HG02973 (cell line): ENCODE measurements at regions not wholly inside any gene's neighbourhood (a gene's known extent, or its start where the extent isn't known, plus 50 kb on each side); places are given as distances from the start of the nearest gene placed in this dataset.

Experiments
- ATAC-seq: cut with Tn5 transposase; IDR thresholded peaks from one replicate; pipeline ENCODE4 v1.9.1; 2021; ENCODE audit warnings: moderate library complexity; ENCODE audit not compliant: unreplicated experiment

DNA sequence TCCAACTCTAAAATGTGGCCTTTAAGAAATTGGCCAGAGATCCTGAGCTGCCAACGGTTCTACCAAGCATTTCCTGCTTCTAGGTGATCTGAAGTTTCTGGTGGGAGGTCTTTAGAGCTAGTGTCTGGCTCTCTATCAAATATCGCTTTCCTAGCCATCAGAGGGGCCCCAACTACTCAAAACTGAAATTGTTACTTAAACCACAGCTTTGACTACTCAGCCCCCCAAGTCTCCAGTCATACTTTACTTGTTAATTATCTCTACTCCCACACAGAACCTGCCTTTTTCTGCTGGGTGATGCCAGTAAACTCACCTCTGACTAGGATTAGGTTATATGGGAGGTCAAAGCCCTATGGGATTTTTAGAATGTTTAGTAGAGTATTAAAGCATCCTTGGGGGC lies 95.1 kb downstream of the FASLG start:
- no peak for ATAC-seq

- no peak for ATAC-seq
Measured at GRCh38 chr1:172754609-172755008, 95.7 kb downstream of the FASLG start.

GRCh38 chr1:172755099-172755498 lies 96.2 kb downstream of the FASLG start:
- ATAC-seq, result no peak

DNA sequence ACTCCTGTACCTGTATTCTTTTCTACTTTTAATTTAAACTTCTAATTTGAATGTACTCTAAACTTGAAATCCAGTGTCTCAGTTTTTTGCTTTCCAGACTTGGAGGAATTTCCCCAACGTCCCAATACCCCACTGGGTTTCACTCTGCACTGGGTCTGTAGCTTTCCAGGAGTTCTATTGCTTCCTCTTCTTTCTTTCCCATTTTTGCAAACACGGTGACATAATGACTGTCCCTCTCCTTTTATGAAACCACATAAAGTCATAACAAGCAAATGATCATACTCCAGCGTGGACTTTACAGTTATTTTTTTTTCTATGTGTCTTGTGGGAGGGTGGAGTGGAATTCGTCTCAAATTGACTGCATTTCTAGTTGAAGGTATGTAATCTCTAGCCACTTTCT lies 97.1 kb downstream of the FASLG start:
- no peak for ATAC-seq

DNA sequence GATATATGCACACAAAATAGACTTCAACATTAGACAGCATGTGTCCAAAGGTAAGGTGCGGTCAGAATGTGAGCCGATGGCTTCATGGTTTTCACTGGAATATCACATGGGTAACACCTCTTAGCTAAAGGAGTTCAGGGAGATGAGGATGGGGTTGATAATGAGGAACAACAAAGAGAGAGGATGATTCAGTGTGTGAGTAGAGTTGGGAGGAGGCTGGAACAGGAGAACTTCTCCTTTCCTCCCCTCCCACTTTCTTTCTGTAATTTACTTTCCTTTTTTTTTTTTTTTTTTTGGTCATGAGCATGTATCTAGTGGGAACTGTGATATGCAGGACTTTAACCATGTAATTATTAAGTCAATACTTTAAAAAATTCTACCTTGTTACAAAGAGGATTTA lies 99.4 kb downstream of the FASLG start:
- no peak for ATAC-seq

GRCh38 chr1:172760121-172760520 lies 101.2 kb downstream of the FASLG start:
- no peak for ATAC-seq

DNA sequence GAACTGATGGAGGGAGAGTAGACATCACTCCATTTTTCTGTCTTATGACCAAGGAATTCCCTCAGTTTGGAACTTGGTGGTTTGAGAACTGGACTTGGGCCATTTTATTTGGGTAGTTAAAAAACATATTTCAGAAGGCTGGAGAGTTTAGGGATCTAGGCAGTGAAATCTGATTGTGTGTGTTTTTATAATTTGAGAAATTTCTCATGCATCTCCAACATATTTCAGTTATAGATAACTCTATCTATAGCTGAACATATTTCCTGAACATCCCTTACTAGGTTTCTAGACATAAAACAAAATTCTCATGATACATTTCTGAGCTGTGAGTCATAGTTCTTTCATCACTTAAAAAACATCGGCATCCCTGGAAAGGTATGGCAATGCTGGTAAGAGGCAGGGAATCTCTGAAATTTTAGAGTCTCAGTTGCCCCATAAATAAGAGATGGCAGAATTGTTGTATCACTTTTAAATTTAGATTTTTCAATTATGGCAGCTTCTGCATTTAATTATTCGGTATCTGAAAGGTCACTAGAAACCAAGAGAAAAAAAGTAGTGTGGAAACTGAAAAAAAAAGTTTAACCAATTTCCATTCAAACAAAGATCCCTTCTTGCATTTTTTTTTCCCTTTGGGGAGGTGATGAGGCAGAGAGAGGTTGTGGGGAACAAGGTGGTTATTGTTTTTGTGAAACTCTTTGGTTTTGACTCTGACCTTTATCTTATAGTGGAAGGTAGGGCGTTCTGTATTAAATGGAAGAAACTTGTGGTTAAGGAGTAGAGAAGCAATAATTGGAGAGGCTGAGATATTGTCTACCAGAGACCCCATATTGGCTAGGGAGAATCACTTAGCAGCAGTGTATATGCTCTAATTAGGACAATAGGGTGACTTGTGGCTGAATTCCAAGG lies 102.9 kb downstream of the FASLG start:
- no peak for ATAC-seq

GRCh38 chr1:172763057-172763456 lies 104.2 kb downstream of the FASLG start:
- no peak for ATAC-seq

DNA sequence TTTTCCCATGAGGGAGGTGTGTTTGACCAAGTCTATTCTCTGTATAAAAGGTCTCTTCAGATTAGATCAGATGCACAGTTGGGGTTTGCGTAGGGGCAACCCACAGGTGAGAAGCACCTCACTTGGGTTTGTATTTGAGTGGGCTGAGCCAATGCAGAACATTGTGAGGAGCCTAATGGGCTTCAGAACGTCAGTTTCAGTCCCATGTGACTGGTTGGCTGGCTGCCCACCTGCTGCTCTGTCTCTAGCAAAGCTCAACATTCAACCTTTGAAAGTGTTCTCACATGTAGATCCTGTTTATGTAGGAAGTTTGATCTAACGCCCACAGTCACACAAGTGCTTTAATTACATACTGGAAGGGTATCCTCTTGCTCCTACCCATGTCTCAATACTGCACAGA lies 105.5 kb downstream of the FASLG start:
- no peak for ATAC-seq

DNA sequence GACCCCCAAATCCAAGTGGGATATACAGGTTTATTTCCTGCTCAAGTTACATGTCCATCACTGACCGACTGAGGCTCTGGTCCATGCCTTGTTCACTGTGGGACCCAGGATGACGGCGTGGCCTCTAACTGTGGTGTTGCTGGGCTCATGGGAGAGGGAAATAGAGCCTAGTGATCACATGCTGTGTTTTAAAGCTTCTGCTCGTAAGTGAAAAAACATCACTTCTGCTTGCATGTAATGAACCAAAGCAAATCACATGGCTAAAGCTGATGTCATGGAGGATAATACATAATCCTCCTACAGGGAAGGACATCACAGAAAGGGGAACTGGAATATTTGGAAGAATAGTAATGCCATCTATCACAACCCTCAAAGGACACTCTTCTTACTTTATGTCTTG lies 107.6 kb downstream of the FASLG start:
- ATAC-seq, result no peak

GRCh38 chr1:172770071-172770470 lies 111.2 kb downstream of the FASLG start:
- ATAC-seq, result no peak

DNA sequence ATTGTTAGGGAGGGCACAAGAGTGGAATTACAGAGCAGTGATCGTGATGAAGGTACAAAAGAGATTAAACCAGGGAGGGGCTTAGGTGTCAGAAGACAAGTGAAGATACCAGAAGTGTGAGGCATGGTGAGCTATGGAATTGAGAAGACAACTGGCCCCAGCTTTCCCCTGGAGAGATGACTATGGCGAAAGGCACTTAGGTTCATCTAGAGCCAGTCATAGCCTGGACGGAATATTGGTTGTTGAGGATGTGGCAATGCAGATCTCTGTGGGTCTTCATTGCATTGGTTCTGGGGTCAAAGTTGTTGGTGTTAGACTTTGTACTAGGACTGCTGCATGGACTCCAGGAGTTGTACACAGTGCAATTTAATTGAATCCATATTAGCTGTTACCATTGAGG lies 115.7 kb downstream of the FASLG start:
- no peak for ATAC-seq

DNA sequence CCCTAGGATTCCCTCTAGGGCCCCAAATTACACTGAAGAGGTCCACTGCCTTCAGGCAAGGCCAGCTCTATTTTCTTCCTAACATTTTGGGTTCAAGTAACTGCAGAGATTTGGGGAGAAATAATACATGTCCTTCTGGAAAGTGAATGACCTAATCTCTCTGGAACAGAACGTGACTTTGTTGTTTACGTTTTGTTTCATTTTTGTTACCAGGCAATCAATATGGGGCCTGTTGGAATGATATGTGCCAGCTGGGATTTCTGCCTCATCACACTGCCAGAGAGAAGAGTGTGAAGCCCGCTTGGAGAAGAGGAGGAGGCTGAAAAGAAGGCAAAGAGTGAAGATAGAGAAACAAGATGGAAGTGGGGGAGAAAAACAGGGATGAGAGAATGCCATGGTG lies 116.7 kb downstream of the FASLG start:
- ATAC-seq, result no peak

DNA sequence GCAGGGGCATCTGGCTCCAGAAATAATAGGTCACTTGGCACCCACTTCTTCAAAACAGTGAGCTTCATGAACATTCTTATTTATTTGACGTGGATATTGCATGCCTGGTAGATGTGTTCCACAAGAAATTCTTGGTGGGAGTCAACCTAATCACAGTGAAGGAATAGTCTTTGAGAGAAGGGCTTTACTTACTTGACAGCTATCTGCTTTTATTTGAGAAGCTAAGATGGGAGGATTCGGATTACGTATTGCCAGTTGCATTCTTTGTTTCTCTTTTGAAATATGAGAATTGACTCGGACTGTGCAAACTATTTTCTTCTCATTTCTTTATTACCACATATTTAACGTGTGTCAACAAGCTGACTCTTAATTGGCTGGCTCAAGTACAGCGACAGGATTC lies 117.2 kb downstream of the FASLG start:
- no peak for ATAC-seq

DNA sequence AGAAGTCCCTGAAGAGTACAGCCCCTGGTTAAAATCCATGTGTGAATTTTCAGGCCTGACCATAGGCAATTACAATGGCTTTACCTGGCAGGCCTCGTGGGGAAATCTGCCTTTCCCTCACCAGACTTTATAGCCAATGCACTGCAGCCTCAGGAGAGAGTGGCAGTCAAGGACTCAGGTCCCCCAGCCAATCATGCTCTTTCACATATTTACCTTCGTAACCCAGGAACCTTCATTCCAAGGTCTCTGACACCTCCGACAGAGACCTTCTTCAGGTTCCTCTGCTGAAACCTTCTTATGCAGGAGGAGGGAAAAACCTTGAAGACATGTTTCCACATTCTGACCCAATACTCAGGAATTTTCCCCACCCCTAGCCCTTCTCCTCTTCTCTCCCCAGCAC lies 118.9 kb downstream of the FASLG start:
- ATAC-seq, result no peak

DNA sequence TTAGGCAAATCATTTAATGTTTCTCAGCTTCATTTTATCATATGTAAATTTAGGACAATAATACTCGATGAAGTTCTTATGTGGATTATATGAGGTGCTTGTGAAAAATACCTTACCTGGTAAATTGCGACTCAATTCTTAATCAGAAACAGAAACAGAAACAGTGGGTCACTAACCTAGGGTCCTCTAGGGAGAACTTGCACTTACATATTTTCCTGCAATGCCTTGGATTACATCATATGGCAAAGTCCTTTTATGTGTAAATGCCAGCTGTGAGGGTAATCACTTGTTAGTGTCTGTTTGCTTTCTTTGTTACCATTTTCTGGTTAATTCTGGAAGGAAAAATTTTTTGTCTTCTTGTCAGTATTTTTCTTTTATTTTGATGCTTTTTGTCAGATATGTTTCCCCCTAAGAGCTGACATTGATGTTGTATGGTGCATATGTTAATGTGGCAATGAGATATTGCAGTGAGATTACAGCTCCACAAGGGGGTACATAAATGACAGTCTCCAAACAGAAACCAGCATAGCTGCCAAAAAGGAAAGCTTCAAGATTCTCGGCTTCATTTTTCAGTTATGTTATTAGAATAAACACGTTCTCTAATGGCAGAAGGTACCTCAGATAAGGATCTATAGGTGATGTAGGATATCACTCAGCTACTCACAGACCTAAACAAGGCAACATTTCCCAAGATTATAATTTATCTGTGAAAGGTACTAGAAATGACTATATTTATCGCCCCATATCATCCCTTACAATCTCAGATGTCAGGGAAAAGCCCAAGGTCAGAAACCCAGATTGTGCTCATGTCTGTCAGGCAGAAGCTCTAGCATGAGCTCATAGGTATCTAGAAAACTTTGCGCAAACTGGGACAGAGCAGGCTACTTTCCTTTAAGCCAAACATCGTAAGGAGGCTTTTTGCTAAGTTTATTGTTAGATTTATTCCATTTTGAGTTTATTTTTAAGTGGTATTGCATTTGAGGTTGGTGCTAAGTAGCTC lies 119.9 kb downstream of the FASLG start:
- peak; percentile 84 for ATAC-seq

- no peak for ATAC-seq
Measured at GRCh38 chr1:172779491-172779890, 120.6 kb downstream of the FASLG start.

GRCh38 chr1:172781513-172782140 lies 122.7 kb downstream of the FASLG start:
- ATAC-seq, result no peak

DNA sequence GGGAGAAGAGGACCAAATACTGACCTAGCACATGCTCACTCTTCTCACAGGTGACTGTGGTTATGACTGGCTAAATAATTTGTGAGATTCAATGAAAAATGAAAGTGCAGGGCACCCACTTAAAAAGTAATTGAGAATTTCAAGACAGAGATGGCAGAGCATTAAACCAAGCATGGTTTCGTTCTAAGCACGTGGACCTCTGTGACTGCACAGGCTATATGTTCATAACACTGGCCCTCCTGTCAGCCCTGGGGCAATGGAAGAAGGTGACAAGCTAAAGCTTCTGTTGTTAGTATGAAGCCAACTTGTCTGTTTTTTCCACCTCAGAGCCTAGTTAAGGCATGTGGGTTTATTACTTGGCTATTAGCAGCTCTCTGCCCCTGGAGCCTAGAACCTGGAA lies 130.9 kb downstream of the FASLG start:
- ATAC-seq, result no peak

GRCh38 chr1:172790245-172790644 lies 131.3 kb downstream of the FASLG start:
- no peak for ATAC-seq

DNA sequence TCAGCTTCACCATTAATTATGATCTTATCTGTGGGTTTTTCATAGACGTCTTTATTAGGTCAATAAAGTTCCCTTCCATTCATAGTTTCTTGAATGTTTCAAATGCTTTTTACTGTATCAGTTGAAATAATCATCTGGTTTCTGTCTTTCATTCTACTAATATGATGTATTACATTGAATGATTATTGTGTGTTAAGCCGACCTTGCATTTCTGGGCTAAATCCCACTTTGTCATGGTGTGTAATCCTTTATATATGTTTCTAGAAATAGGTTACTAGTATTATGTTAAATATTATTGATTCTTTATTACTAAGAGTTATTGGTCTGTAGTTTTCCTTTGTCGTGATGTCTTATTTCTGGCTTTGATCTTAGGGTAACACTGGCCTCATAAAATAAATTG lies 134.9 kb downstream of the FASLG start:
- no peak for ATAC-seq
